HuH-7.5 (cell line): ENCODE measurements at regions not wholly inside any gene's neighbourhood (a gene's known extent, or its start where the extent isn't known, plus 50 kb on each side); places are given as distances from the start of the nearest gene placed in this dataset.

Experiments
- DNase-seq: peaks from one replicate; pipeline ENCODE4 v3.0.0; 2011; ENCODE audit warnings: low spot score

- no peak for DNase-seq
These were observed 52.5 kb upstream of the C11orf58 start for GRCh38 chr11:16685914-16686313.

DNA sequence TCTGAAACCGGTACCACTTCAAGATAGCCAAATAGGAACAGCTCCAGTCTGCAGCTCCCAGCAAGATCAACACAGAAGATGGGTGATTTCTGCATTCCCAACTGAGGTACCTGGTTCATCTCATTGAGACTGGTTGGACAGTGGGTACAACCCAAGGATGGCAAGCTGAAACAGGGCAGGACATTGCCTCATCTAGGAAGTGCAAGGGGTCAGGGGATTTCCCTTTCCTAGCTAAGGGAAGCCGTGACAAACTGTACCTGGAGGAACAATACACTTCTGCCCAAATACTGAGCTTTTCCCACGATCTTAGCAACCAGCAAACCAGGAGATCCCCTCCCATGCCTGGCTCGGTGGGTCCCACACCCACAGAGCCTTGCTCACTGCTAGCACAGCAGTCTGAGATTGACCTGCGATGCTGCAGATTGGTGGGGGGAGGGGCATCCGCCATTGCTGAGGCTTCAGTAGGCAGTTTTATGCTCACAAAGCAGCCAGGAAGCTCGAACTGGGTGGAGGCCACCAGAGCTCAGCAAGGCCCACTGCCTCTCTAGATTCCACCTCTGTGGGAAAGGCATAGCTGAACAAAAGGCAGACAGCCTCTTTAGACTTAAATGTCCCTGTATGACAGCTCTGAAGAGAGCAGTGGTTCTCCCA is 59.9 kb upstream of the C11orf58 start:
- no peak for DNase-seq

DNA sequence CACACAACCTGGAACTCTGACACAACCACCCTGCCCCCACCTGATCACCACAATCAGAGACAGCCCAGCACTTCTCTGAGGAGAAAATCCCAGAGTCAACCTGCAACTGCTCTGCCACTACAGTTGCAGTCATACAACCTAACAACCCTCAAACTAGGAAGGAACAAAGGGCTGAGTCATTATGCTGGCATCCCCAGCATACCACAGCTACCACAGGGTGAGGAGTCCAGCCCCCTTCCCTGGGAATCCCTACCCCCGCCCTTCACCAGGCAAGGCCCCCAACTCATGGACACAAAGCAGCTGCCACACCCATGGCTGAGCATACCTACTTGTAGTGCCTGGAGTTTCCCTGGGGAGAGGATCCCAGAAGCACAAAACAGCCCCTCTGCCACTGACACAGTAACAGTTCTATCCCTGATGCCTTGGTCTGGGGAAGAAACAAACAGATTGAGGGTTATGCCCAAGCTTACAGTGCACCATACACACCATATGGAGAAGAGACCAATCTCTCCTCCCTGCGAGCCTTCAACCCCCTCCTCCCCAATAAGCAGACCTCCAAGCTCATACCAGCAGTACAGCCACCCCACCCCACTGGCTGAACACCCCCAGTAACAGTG is 68.5 kb upstream of the C11orf58 start:
- DNase-seq: no peak

DNA sequence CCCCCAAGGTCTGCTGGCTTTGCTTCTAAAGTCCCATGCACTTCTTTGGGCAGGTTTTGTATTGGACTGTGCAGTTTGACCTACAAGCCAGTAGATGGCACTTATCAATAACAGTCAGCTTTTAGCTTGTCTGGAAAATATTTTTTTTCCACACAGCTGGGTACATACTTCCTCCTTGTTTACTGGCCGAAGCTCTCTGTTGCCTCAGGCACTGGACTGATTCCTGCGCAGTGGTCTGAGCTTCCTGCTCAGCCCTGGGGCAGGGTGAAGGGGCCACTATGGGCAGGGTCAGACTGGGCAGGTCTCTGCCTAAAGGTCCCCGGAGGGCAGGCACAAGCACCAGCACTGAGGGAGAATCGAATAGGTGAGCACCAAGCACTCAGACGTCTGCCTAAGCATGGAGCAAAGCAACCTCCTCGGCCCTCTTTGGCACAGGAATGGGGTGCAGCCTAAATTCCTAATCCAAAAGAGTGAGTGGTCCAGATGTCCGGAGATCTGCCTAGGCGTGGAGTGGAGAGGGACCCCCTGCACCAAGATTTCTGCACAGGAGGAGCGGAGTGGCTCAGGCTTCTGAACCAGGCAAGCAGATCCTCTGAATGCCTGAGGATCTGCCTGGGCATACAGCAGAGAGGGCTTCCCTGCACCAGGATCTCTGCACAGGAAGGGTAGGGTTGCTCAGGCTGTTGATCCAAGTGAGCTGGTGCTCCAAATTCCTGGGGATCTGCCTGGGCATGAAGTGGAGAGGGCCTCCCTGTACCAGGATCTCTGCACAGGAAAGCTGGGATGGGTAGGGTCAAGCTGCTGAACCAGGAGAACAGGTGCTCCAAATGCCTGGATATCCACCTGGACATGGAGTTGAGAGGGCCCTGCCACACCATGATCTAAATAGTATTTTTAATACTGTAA is 105.9 kb upstream of the C11orf58 start:
- DNase-seq: no peak

DNA sequence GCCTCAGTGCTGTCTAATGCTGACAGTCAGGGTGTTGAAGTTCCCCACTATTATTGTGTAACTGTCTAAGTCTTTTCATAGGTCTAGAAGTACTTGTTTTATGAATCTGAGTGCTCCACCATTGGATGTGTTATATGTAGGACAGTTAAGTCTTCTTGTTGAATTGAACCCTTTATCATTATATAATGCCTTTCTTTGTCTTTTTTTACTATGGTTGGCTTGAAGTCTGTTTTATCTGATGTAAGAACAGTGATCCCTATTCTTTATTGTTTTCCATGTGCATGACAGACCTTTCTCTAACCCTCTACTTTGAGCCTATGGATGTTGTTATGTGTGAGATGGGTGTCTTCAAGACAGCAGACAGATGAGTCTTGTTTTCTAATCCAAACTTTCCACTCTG is 107.8 kb upstream of the C11orf58 start:
- no peak for DNase-seq

DNA sequence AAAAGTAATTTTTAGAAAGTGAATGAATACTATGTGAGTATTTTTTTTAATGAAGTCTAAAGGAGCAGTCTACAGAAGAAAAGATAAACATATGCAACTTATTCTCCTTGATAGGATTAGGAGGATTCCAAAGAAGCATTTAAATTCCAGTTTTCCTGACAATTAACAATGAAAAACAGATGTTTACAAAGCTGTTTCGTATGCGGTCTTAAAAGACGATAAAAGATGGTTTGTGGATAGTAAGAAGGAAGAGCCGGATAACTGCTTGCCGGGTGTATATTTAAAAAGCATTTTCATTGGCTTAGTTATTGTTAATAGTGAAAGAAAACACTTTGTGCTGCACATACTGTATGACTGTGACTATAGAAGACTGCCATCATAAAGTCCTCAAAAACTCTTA is 120.0 kb upstream of the C11orf58 start:
- no peak for DNase-seq

GRCh38 chr11:16615480-16615879 is 123.0 kb upstream of the C11orf58 start:
- DNase-seq: no peak

DNA sequence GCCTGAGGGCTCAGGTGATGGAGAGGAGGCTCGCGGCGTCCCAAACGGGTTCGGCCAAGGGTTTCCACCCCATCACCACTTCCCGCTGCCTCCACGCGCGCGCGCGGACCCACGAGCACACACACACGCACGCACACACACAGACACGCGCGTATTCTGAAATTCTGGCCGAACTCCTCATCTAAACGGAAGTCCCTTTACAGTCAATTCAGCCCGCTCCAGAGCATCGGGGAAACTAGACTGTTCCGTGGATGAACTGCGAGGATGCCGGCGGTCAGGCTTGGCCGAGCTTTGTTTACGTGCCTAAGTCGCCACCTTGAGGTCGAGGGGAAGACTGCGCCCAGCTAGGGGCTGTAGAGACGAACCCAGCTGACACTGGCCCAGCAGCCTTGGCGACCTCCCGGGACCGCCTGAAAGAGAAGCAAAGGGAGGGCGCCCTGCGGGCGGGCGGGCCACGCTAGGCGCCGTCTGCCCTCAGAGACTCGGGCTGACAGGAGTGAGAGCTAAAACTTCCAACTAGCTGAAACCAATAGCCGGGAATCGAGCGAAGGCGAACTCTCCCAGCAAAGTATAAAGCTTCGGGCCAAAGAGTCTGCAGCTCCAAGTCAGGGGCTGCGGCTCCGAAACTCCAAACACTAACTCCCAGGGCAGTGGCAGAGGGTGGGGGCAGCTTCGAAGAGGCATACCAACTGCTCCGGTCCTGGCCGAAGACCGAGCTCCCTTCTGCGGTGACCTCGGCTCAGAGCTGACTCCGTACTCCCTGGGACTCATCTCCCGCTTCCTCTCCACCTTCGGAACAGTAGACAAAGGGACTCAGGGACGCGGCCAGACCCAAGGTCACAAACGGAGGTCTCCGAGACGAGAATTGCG is 124.7 kb upstream of the C11orf58 start:
- DNase-seq: peak; percentile 79

DNA sequence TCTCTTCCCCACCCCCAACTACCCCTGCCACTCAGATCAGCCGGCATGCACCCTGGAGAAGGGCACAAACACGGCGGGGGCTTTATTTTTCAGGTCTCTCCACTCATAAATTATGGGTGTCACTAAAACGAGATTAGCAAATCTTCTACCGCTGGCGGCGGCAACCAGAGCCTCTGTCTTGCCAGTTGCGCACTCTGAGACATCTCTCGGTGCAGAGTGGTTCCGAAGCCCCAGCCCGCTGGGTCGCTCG is 125.3 kb upstream of the C11orf58 start:
- no peak for DNase-seq

DNA sequence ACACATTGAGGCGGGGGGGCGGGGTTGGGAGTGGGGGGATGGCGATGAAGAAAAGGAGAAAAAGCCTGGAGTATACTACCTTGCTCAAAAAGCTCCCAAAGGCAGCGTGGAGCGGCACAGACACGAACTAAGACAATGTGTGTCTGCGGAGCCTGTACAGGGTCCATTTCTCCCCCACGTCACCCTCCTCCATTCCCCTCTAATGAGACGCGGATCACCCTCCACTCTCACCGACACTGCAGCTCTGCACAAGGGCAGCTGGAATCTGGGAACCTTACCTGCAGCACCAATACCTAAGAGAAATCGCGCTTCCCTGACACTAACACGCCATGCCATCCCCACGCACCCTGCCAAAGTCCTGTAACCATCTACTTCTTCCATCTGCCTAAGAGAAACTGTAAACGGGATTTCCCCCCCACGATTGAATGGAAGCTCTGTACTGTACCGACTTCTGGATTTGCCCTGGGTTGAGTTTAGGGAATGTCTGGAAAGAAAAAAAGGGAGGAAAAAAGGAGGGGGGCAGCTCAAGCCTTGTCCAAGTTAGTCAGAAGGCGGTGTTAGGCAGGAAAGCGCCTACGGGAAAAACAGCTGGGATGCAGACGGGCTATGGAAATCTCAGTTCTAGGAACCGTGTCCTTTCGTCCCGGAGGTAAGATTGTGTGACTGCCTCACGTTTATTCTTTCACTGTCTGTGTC is 125.7 kb upstream of the C11orf58 start:
- DNase-seq: peak; percentile 26

DNA sequence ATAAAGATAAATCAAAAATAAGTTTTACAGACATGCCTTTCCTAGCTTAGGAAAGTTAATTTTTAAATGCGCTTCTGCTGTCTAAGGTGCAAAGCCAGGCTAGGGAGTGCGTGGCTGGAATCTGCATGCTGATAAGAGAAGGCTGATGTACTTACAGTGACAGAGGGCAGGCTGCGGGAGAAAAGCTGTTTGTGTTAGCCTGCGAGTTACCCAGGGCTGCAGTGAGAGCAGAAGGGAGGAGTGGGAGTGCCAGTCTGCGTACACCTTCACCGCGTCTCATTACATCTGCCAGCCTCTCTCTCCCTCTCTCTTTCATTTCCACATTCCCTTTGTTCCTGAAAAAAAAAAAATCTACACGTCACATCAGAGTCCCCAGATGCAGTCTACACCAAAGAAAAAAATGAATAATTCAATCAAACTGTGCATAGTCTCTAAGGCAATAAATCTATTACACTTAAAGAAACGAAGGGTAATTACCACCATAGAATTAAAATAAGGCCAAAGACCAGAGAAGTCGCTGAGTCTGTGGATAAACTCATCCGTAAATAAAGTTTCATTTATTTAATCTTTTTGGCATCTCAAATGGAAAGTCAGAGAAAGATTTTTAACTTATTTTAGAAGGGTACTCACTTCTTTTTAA is 126.4 kb upstream of the C11orf58 start:
- DNase-seq: peak; percentile 73

DNA sequence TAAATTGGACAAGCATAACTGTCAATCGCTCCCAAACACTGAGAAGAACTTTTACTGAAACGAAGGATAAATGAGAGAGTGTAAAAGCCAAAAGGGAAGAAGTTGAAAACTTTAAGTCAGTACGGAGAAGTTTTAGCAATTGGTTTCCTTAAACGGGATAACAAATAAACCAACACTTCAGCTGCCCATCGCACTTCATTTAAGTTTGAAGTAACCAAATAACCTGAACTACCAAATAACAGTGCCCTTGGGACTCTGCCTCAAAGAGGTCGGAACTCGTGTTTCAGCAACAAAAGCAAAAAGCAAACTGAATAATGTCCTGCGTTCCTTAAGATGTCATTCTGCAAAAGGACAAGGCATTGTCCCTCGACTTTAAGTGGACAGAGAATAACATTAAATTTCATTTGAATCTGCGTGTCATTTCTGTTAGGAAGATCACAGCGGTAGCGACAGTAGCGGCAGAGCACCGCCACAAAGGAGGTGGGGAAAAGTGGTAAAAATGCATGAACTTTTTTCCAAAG is 127.0 kb upstream of the C11orf58 start:
- DNase-seq: no peak

DNA sequence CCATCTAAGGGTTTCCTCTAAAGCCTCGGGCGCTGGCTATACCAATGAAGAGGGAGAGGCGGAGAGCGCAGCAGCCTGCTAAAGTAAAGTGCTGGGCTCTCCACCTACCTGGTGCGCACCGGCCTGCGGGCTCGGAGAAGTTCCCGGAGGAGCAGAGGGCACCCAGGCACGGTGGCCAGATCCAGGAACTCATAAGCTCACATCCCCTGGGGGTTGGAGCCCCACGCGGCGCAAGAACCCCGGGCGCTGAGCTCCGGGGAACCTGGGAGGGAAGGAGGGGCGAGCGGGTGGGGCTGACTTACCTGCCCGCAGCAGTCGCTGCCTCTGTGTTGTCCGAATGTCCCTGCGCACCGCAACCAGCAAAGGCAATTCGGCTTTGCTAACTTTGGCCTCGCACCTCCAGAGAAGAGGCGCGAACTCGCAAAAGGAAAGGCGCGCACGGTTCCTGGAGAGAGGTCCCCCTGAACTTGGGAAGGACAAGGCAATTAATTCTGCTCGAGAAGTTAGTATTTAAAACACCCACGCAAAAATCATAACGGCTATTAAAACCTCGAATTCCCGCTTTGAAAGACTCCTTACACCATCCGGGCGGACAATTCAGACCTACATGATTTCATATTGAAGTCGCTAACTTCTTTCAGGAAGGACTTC is 127.6 kb upstream of the C11orf58 start:
- DNase-seq: no peak

- DNase-seq: no peak
These were observed 128.2 kb upstream of the C11orf58 start for GRCh38 chr11:16610213-16610737.

DNA sequence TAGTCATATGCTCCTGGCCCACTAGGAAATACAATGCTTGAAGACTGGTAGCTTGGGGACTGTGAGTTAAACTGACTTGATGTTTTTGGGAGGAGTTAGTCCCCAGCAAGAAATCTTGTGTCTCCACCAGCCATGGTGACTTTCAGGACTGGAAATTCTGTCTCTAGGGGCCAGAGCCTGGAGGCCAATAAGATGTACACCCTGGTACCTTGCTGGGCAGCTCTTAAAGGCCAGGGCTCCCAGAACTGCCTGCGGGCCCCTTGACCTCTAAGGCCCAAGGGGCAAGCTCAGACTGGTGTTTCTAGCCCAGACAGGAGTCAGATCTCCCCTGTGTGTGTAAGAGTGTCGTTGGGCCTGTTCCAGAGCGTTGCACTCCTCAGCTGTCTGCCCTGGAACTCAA is 128.7 kb upstream of the C11orf58 start:
- DNase-seq: no peak

DNA sequence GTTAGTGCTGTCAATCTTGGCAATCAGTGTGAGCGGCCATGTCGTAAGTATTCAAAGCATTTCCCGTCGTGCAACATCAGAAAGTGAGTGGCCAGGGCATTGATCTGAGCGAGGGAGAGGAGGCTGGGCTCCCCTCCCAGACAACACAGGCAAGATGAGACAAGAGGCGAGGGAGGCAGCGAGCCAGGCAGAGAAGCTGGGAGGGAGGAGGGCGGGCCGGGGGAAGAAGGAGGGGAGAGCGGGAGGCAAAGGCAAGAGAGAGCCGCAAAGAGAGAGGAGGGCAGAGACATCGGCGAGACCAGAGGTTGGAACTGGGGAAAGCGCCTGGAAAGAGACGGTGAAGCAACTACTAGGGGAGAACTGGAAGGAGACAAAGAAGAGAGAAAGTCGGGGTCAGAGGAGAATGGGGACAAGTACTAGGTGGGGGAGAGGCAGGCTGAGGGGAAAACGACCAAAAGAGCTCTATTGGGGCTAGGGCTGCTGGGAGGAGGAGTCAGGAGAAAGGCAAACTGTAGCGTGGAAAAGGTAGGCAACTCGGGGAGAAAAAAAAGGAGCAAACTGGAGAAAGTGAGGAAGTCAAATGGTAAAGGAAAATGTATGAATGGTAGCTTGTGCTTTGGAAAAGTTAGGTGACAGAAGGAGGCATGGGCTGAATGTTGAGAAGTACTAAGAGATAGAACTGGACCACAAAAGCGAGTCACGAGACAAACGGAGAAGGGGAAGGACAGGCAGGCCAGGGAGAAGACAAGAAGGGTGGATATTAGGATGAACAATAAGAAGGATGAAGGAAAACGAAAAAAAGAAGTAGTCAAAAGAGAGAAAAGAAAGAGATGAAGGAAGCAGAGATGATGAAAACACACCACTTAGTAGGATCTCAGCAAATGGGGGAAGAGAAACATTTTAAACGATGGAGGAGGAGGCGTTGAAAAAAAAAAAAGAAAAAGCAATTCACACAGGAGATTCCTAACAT is 130.5 kb upstream of the C11orf58 start:
- DNase-seq: peak; percentile 75

DNA sequence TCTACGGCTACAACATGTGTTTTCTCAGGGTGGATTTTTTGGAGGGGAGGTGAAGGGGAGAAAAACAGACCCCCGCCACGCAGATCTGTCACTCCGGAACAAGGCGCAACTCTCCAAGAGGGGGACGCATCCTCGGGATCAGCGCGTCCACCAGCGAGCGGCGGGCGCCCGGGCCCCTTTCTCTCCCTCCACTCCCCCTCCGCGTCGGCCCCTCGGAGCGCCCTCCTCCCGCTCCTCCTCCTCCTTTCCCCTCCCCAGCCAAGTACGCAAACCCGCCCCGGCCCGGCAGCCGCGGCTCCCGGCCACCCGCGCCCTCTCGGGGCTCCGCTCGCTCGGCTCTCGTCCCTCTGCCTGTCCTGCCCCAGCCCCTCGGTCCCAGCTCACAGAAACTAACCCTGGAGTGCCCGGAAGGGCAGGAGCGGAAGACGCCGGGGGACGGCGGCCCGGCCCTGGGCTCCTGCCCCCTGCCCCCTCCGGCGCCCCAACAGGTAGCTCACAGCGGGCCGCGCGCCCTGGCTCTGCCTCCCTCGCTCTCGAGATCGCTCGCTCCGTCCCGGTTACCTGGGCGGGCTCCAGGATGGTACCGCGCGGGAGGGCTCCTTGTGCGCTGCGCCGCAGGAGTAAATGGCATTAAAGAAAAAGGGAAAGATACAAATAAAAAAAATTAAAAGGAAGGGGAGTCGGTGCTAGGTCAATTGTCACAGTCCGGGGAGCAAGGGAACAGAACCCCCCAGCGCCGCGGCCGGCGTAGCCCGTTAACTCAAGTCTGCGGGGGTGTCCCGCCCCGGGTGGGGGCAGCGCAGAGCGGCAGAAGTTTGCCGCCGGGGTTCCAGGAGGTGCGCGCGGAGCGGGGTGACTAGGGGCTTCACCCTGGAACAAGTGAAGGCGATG is 131.4 kb upstream of the C11orf58 start:
- DNase-seq: peak; percentile 42
